Gastroesophageal sphincter (tissue), 3 donors: ENCODE measurements at regions not wholly inside any gene's neighbourhood (a gene's known extent, or its start where the extent isn't known, plus 50 kb on each side); places are given as distances from the start of the nearest gene placed in this dataset.

Experiments
- CTCF ChIP-seq, 4 experiments: fragments of 200-600 bp in 2 of 4; fragments of 450-650 bp in 2 of 4; sonication (generic) in 1 of 4; IDR thresholded peaks; one replicate each; pipeline ENCODE4 v1.5.1; 2017 to 2019; ENCODE audit warnings: antibody characterized with exemption in 4 of 4, mild to moderate bottlenecking in 2 of 4, moderate library complexity in 2 of 4
- EP300 ChIP-seq: sonication (generic); formaldehyde crosslinking; IDR thresholded peaks from one replicate; pipeline ENCODE4 v1.6.1; 2017; ENCODE audit warnings: antibody characterized with exemption, mild to moderate bottlenecking
- POLR2A ChIP-seq, 2 donors: fragments of 450-650 bp; IDR thresholded peaks; one replicate each; pipeline ENCODE4 v1.6.1; 2017; ENCODE audit warnings: antibody characterized with exemption in 2 of 2, mild to moderate bottlenecking in 2 of 2, moderate library complexity in 1 of 2
- POLR2AphosphoS5 ChIP-seq: sonication (generic); formaldehyde crosslinking; IDR thresholded peaks from one replicate; pipeline ENCODE4 v1.6.1; 2017; ENCODE audit warnings: antibody characterized with exemption

- TF ChIP-seq CTCF (IDR thresholded peaks at IDR 0.05) (no peak), POLR2A (IDR thresholded peaks at IDR 0.05) (no peak), POLR2AphosphoS5 (no peak), EP300 (no peak)
Observed at GRCh38 chr2:239881561-239882320, 143.4 kb downstream of the NDUFA10 start.
